WTC11 (cell line): ENCODE measurements at regions not wholly inside any gene's neighbourhood (a gene's known extent, or its start where the extent isn't known, plus 50 kb on each side); places are given as distances from the start of the nearest gene placed in this dataset.

Source experiments
- ATAC-seq: fragments of 200-7000 bp; cut with Tn5 transposase; 2 replicates; pipeline ENCODE4 v1.10.0; 2021; ENCODE audit warnings: mild to moderate bottlenecking, moderate library complexity
- CTCF ChIA-PET: fragments of 300-600 bp; sonication (Branson Sonifier 250); formaldehyde crosslinking; loops from one replicate; lab custom pipeline; 2021; ENCODE audit warnings: antibody characterized with exemption; lab: Charles Lee
- POLR2A ChIA-PET: fragments of 350-600 bp; sonication (Branson Sonifier 250); formaldehyde crosslinking; loops from one replicate; lab custom pipeline; 2021; ENCODE audit warnings: antibody characterized with exemption; lab: Charles Lee
- DNase-seq: peaks from one replicate; pipeline ENCODE4 v3.0.0; 2021; ENCODE audit warnings: low spot score
- H3K27ac Mint-ChIP-seq: 2 replicates; pipeline ENCODE4 v1.8.0; 2021; ENCODE audit warnings: mixed read lengths
- H3K27me3 Mint-ChIP-seq: 2 replicates; pipeline ENCODE4 v1.8.0; 2021; ENCODE audit warnings: low read depth, mild to moderate bottlenecking, moderate library complexity, mixed read lengths
- H3K36me3 Mint-ChIP-seq: 2 replicates; pipeline ENCODE4 v1.8.0; 2021; ENCODE audit warnings: mixed read lengths
- H3K4me1 Mint-ChIP-seq: 2 replicates; pipeline ENCODE4 v1.8.0; 2022; ENCODE audit warnings: mixed read lengths
- H3K4me3 Mint-ChIP-seq: 2 replicates; pipeline ENCODE4 v1.8.0; 2021; ENCODE audit warnings: mild to moderate bottlenecking, moderate library complexity, mixed read lengths
- H3K9me3 Mint-ChIP-seq: 2 replicates; pipeline ENCODE4 v1.8.0; 2021; ENCODE audit warnings: mixed read lengths
- CBFB ChIP-seq: sonication (generic); formaldehyde crosslinking; IDR thresholded peaks from 2 replicates; pipeline ENCODE4 v1.8.1; 2022; ENCODE audit warnings: mild to moderate bottlenecking, low read depth, missing genetic modification reagents
- E2F5 ChIP-seq: sonication (generic); formaldehyde crosslinking; IDR thresholded peaks from 2 replicates; pipeline ENCODE4 v1.8.1; 2022; ENCODE audit warnings: mild to moderate bottlenecking, moderate library complexity, missing genetic modification reagents
- EMX1 ChIP-seq: fragments of 250-450 bp; sonication (Bioruptor Pico); IDR thresholded peaks from 2 replicates; pipeline ENCODE4 v1.8.0; 2021; ENCODE audit warnings: mild to moderate bottlenecking
- FOXJ3 ChIP-seq: sonication (generic); formaldehyde crosslinking; IDR thresholded peaks from 2 replicates; pipeline ENCODE4 v1.9.0; 2021; ENCODE audit warnings: missing genetic modification reagents, mild to moderate bottlenecking, borderline replicate concordance
- FOXK1 ChIP-seq: sonication (generic); formaldehyde crosslinking; IDR thresholded peaks from 2 replicates; pipeline ENCODE4 v1.8.0; 2022; ENCODE audit warnings: mild to moderate bottlenecking, moderate library complexity, missing genetic modification reagents
- FOXP1 ChIP-seq: sonication (generic); formaldehyde crosslinking; IDR thresholded peaks from 2 replicates; pipeline ENCODE4 v1.8.0; 2022; ENCODE audit warnings: missing genetic modification reagents, mild to moderate bottlenecking, moderate library complexity, borderline replicate concordance
- GABPB1 ChIP-seq: sonication (generic); formaldehyde crosslinking; IDR thresholded peaks from 2 replicates; pipeline ENCODE4 v1.8.1; 2023; ENCODE audit warnings: mild to moderate bottlenecking, missing genetic modification reagents
- GRHL2 ChIP-seq: fragments of 250-450 bp; sonication (Bioruptor Pico); IDR thresholded peaks from 2 replicates; pipeline ENCODE4 v1.8.0; 2022; ENCODE audit warnings: mild to moderate bottlenecking, moderate library complexity; ENCODE audit not compliant: insufficient replicate concordance, severe bottlenecking
- HMGXB4 ChIP-seq: sonication (generic); formaldehyde crosslinking; IDR thresholded peaks from 2 replicates; pipeline ENCODE4 v1.8.1; 2023; ENCODE audit warnings: mild to moderate bottlenecking, moderate library complexity, missing genetic modification reagents
- JAZF1 ChIP-seq: fragments of 250-450 bp; sonication (Bioruptor Pico); IDR thresholded peaks from 2 replicates; pipeline ENCODE4 v1.9.0; 2021; ENCODE audit warnings: moderate library complexity, mild to moderate bottlenecking, inconsistent platforms
- MYBL2 ChIP-seq: sonication (generic); formaldehyde crosslinking; IDR thresholded peaks from 2 replicates; pipeline ENCODE4 v1.8.1; 2023; ENCODE audit warnings: mild to moderate bottlenecking, moderate library complexity, missing genetic modification reagents
- RORB ChIP-seq: fragments of 250-450 bp; sonication (Bioruptor Pico); IDR thresholded peaks from 2 replicates; pipeline ENCODE4 v1.9.0; 2021; ENCODE audit warnings: mild to moderate bottlenecking
- SMAD3 ChIP-seq: sonication (generic); formaldehyde crosslinking; IDR thresholded peaks from 2 replicates; pipeline ENCODE4 v1.8.0; 2022; ENCODE audit warnings: missing genetic modification reagents, mild to moderate bottlenecking, borderline replicate concordance
- TEAD1 ChIP-seq: sonication (generic); formaldehyde crosslinking; IDR thresholded peaks from 2 replicates; pipeline ENCODE4 v1.8.0; 2022; ENCODE audit warnings: mild to moderate bottlenecking, missing genetic modification reagents
- TP53 ChIP-seq: sonication (generic); formaldehyde crosslinking; IDR thresholded peaks from 2 replicates; pipeline ENCODE4 v1.8.1; 2023; ENCODE audit warnings: mild to moderate bottlenecking, missing genetic modification reagents
- ZBTB21 ChIP-seq: sonication (generic); formaldehyde crosslinking; IDR thresholded peaks from 2 replicates; pipeline ENCODE4 v1.8.1; 2023; ENCODE audit warnings: mild to moderate bottlenecking, missing genetic modification reagents, borderline replicate concordance
- ZBTB43 ChIP-seq: sonication (generic); formaldehyde crosslinking; IDR thresholded peaks from 2 replicates; pipeline ENCODE4 v1.8.1; 2023; ENCODE audit warnings: mild to moderate bottlenecking, missing genetic modification reagents
- ZMAT4 ChIP-seq: fragments of 250-450 bp; sonication (Bioruptor Pico); IDR thresholded peaks from 2 replicates; pipeline ENCODE4 v1.9.0; 2021; ENCODE audit warnings: mild to moderate bottlenecking
- ZNF121 ChIP-seq: sonication (generic); formaldehyde crosslinking; IDR thresholded peaks from 2 replicates; pipeline ENCODE4 v1.8.0; 2023; ENCODE audit warnings: missing genetic modification reagents
- ZNF281 ChIP-seq: sonication (generic); formaldehyde crosslinking; IDR thresholded peaks from 2 replicates; pipeline ENCODE4 v1.8.0; 2023; ENCODE audit warnings: mild to moderate bottlenecking, missing genetic modification reagents
- ZNF317 ChIP-seq: sonication (generic); formaldehyde crosslinking; IDR thresholded peaks from 2 replicates; pipeline ENCODE4 v1.8.1; 2023; ENCODE audit warnings: low read depth, mild to moderate bottlenecking, moderate library complexity, missing genetic modification reagents, borderline replicate concordance
- ZNF425 ChIP-seq: fragments of 250-450 bp; sonication (Bioruptor Pico); conservative IDR thresholded peaks from 2 replicates; pipeline ENCODE4 v1.9.0; 2021; ENCODE audit warnings: mild to moderate bottlenecking
- ZNF671 ChIP-seq: fragments of 250-450 bp; sonication (Bioruptor Pico); IDR thresholded peaks from 2 replicates; pipeline ENCODE4 v1.8.0; 2021; ENCODE audit warnings: mild to moderate bottlenecking
- ZSCAN18 ChIP-seq: fragments of 250-450 bp; sonication (Bioruptor Pico); IDR thresholded peaks from 2 replicates; pipeline ENCODE4 v2.1.2; 2022; ENCODE audit warnings: mild to moderate bottlenecking, moderate library complexity

GRCh38 chr2:56754627-56755026 is 570.8 kb downstream of the CCDC85A start:
- no peaks in the 10 kb centered on the region for H3K36me3 Mint-ChIP-seq
- H3K27me3 Mint-ChIP-seq = no peaks in the 10 kb centered on the region
- ChIA-PET CTCF (no interaction called here), POLR2A (no interaction called here)
- no peak overlapping the region for H3K4me3 Mint-ChIP-seq
- ATAC-seq = no peak
- TF ChIP-seq ZNF121 (CRISPR knock-in tag) (no peak), GABPB1 (no peak), MYBL2 (CRISPR knock-in tag) (no peak), JAZF1 (CRISPR knock-in tag) (no peak), FOXP1 (CRISPR knock-in tag) (no peak), TEAD1 (CRISPR knock-in tag) (no peak), ZNF671 (CRISPR knock-in tag) (no peak), SMAD3 (CRISPR knock-in tag) (no peak), ZNF425 (CRISPR knock-in tag) (no peak), HMGXB4 (no peak), ZNF281 (CRISPR knock-in tag) (no peak), TP53 (no peak), ZSCAN18 (CRISPR knock-in tag) (no peak), CBFB (CRISPR knock-in tag) (no peak), E2F5 (CRISPR knock-in tag) (no peak), GRHL2 (CRISPR knock-in tag) (no peak)
- no peak overlapping the region for H3K27ac Mint-ChIP-seq
- H3K4me1 Mint-ChIP-seq = no peaks in the 10 kb centered on the region
- DNase-seq = no peak
- peaks cover 4% of the 10 kb centered on the region for H3K9me3 Mint-ChIP-seq

GRCh38 chr2:56757884-56758545 is 574.2 kb downstream of the CCDC85A start:
- Mint-ChIP-seq H3K27ac (no peak overlapping the region), H3K36me3 (peaks cover 8% of the 10 kb centered on the region), H3K27me3 (no peaks in the 10 kb centered on the region), H3K4me1 (no peaks in the 10 kb centered on the region), H3K4me3 (no peak overlapping the region), H3K9me3 (peaks cover 19% of the 10 kb centered on the region)
- POLR2A ChIA-PET = no interaction called here
- ATAC-seq = no peak
- DNase-seq = no peak
- CTCF ChIA-PET = no interaction called here
- no peak for TF ChIP-seq ZMAT4
- TF ChIP-seq EMX1 (CRISPR knock-in tag) = no peak
- TF ChIP-seq ZNF317 = no peak
- TF ChIP-seq ZBTB21 (CRISPR knock-in tag) = no peak
- no peak for TF ChIP-seq ZBTB43 (CRISPR knock-in tag)
- TF ChIP-seq FOXJ3 (CRISPR knock-in tag) = no peak
- TF ChIP-seq FOXK1 = no peak
- TF ChIP-seq ZNF671 (CRISPR knock-in tag) = no peak
- TF ChIP-seq RORB (CRISPR knock-in tag) = no peak
